ENCODE measurements at regions not wholly inside any gene's neighbourhood (a gene's known extent, or its start where the extent isn't known, plus 50 kb on each side); places are given as distances from the start of the nearest gene placed in this dataset.

DNA sequence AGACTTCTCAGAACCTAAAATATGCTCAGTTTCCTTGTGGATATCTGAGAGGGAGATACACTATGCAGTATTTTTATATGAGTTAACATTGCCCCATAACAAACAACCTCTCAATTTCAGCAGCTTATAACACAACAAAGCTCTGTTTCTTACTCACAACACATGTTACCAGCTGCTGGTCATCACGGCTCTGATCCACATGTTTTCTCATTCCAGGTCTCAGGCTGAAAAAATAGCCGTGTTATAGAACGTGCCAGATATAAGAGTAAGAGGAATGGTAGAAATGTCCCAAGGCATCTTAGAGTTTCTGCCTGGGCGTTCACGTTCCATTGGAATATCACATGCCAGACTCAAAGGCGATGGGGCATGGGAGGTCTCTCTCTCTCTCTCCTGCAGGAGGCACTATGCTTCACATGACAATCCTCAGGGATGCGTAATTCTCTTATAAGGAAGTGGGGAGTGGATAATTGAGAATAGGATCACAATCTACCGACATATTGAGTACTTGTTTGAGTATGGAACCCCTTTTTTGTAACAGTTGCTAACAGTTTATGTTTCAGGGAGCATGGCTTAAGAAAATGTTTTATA, 246.6 kb downstream of the NHLRC3 start:
- no peak for DNase-seq (ENCODE audit: low spot score)
